GM23248 (cell line): ENCODE measurements at regions not wholly inside any gene's neighbourhood (a gene's known extent, or its start where the extent isn't known, plus 50 kb on each side); places are given as distances from the start of the nearest gene placed in this dataset.

Experiments
- DNase-seq: peaks from one replicate; pipeline ENCODE4 v3.0.0-alpha.2; 2015
- H2AFZ ChIP-seq: fragments of 200-600 bp; sonication (generic); 2 replicates; pipeline ENCODE4 v1.6.1; 2016; ENCODE audit warnings: antibody characterized with exemption
- H3F3A ChIP-seq: fragments of 200-600 bp; sonication (generic); 2 replicates; pipeline ENCODE4 v1.6.1; 2016; ENCODE audit warnings: mild to moderate bottlenecking, antibody characterized with exemption, mixed run types; ENCODE audit not compliant: insufficient read depth
- H3K27ac ChIP-seq: fragments of 200-600 bp; sonication (generic); 2 replicates; pipeline ENCODE4 v1.5.1; 2016; ENCODE audit warnings: mild to moderate bottlenecking
- H3K27me3 ChIP-seq: fragments of 200-600 bp; sonication (generic); replicated peaks from 2 replicates; pipeline ENCODE4 v1.6.1; 2016; ENCODE audit warnings: mild to moderate bottlenecking; ENCODE audit not compliant: insufficient read depth
- H3K36me3 ChIP-seq: fragments of 200-600 bp; sonication (generic); 2 replicates; pipeline ENCODE4 v1.6.1; 2016; ENCODE audit warnings: low read depth, mild to moderate bottlenecking
- H3K4me1 ChIP-seq: fragments of 200-600 bp; sonication (generic); 2 replicates; pipeline ENCODE4 v1.6.1; 2016; ENCODE audit warnings: mild to moderate bottlenecking; ENCODE audit not compliant: insufficient read depth
- H3K4me2 ChIP-seq: fragments of 200-600 bp; sonication (generic); one replicate; pipeline ENCODE4 v1.6.1; 2016; ENCODE audit warnings: mild to moderate bottlenecking; ENCODE audit not compliant: unreplicated experiment
- H3K4me3 ChIP-seq: fragments of 200-600 bp; sonication (generic); 2 replicates; pipeline ENCODE4 v1.5.1; 2016; ENCODE audit warnings: mild to moderate bottlenecking
- H3K79me2 ChIP-seq: fragments of 200-600 bp; sonication (generic); 2 replicates; pipeline ENCODE4 v1.6.1; 2016; ENCODE audit warnings: mild to moderate bottlenecking; ENCODE audit not compliant: insufficient read depth
- H3K9ac ChIP-seq: fragments of 200-600 bp; sonication (generic); 2 replicates; pipeline ENCODE4 v1.6.1; 2016; ENCODE audit warnings: mild to moderate bottlenecking
- H3K9me2 ChIP-seq: fragments of 200-600 bp; sonication (generic); 2 replicates; pipeline ENCODE4 v1.6.1; 2016; ENCODE audit warnings: mixed run types, mild to moderate bottlenecking, moderate library complexity; ENCODE audit not compliant: insufficient read depth
- H3K9me3 ChIP-seq: fragments of 200-600 bp; sonication (generic); one replicate; pipeline ENCODE4 v1.6.1; 2017; ENCODE audit warnings: low read depth
- H4K20me1 ChIP-seq: fragments of 200-600 bp; sonication (generic); 2 replicates; pipeline ENCODE4 v1.6.0; 2016; ENCODE audit not compliant: insufficient read depth
- EZH2 ChIP-seq: fragments of 200-600 bp; sonication (generic); IDR thresholded peaks from 2 replicates; pipeline ENCODE4 v1.6.1; 2018; ENCODE audit warnings: antibody characterized with exemption, mild to moderate bottlenecking; ENCODE audit not compliant: insufficient read depth, poor library complexity, severe bottlenecking
- EZH2phosphoT487 ChIP-seq: fragments of 200-600 bp; sonication (generic); IDR thresholded peaks from 2 replicates; pipeline ENCODE4 v1.6.1; 2018; ENCODE audit warnings: antibody characterized with exemption, moderate library complexity, mild to moderate bottlenecking, low read depth; ENCODE audit not compliant: insufficient read depth
- WGBS, 2 experiments: methylation state at CpG; one replicate each; pipeline ENCODE4 v1.1.6; 2015 to 2017; ENCODE audit warnings: low lambda C conversion rate in 2 of 2, low coverage in 1 of 2; ENCODE audit errors: missing lambda C conversion rate in 2 of 2; 5-methylcytosine and 5-hydroxymethylcytosine counted together
- in situ Hi-C: fragments of 300-500 bp; cut with MboI; formaldehyde crosslinking; loops from 2 replicates; pipeline ENCODE4 v1.15.0; 2020

- in situ Hi-C loops: no loop called here
- peaks cover 20% of the 10 kb centered on the region; the same call in 1 of the 2 replicates for H3K36me3 ChIP-seq
- H3F3A ChIP-seq: no peaks in the 10 kb centered on the region
- no peaks in the 10 kb centered on the region for H3K27me3 ChIP-seq
- H3K9me2 ChIP-seq: no peaks in the 10 kb centered on the region
- H2AFZ ChIP-seq: no peak overlapping the region
- H3K4me3 ChIP-seq: no peak overlapping the region
- H3K4me1 ChIP-seq: no peaks in the 10 kb centered on the region
- 89 to 92% methylated on average over 7 of the region's 7 CpGs for WGBS, 2 experiments
- H3K9me3 ChIP-seq: no peaks in the 10 kb centered on the region
- no peaks in the 10 kb centered on the region for H3K79me2 ChIP-seq
- no peaks in the 10 kb centered on the region for H4K20me1 ChIP-seq
- H3K27ac ChIP-seq: no peak overlapping the region
- no peak for DNase-seq
- no peak overlapping the region for H3K4me2 ChIP-seq
- TF ChIP-seq EZH2phosphoT487: no peak
- no peak for TF ChIP-seq EZH2
- no peak overlapping the region for H3K9ac ChIP-seq
Measured at GRCh38 chr6:25105070-25105925, 169.5 kb upstream of the RIPOR2 start.

DNA sequence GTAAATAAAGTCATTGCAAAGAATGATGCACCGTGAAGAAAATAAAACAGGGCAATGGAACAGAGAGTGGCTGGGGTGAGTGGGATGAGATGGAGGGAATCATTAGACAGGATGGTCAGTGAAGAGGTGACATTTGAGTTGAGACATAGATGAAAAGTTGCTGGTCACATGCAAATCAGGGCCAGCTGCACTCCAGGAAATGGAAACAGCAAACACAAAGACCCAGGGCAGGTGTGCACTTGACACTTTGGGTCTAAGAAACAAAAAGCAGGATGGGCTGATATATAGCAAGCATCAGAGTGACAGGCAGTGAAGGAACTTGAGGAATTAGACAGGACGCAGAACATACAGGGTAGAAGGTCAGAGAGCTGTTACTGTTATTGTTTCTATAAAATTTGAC is 171.5 kb upstream of the RIPOR2 start:
- Histone ChIP-seq H3K79me2 (no peaks in the 10 kb centered on the region), H3F3A (no peaks in the 10 kb centered on the region), H3K36me3 (peaks cover 21% of the 10 kb centered on the region; the same call in 1 of the 2 replicates), H3K9ac (no peak overlapping the region), H3K27ac (no peak overlapping the region), H3K9me3 (no peaks in the 10 kb centered on the region), H3K9me2 (no peaks in the 10 kb centered on the region), H3K4me1 (no peaks in the 10 kb centered on the region), H4K20me1 (no peaks in the 10 kb centered on the region), H3K4me2 (no peak overlapping the region), H2AFZ (no peak overlapping the region), H3K4me3 (no peak overlapping the region), H3K27me3 (no peaks in the 10 kb centered on the region)
- in situ Hi-C loops: no loop called here
- no peak for TF ChIP-seq EZH2
- no peak for TF ChIP-seq EZH2phosphoT487
- WGBS, 2 experiments: 83 to 84% methylated on average over 2 of the region's 2 CpGs
- DNase-seq: no peak

GRCh38 chr6:25111782-25112181 is 167.4 kb upstream of the CARMIL1 start:
- Histone ChIP-seq H3K4me2 (no peak overlapping the region), H3K27me3 (no peaks in the 10 kb centered on the region), H3K9ac (no peak overlapping the region), H3K27ac (no peak overlapping the region), H4K20me1 (no peaks in the 10 kb centered on the region), H2AFZ (no peak overlapping the region), H3K36me3 (peaks cover 30% of the 10 kb centered on the region; the same call in 1 of the 2 replicates), H3F3A (no peaks in the 10 kb centered on the region), H3K4me1 (no peaks in the 10 kb centered on the region), H3K79me2 (no peaks in the 10 kb centered on the region), H3K4me3 (no peak overlapping the region), H3K9me2 (no peaks in the 10 kb centered on the region), H3K9me3 (no peaks in the 10 kb centered on the region)
- in situ Hi-C loops: no loop called here
- DNase-seq: no peak
- 94 to 96% methylated on average over 1 of the region's 1 CpG for WGBS, 2 experiments
- TF ChIP-seq EZH2phosphoT487 (no peak), EZH2 (no peak)

GRCh38 chr6:25112322-25112773 is 166.8 kb upstream of the CARMIL1 start:
- WGBS, 2 experiments: 47 to 55% methylated on average over 4 of the region's 4 CpGs

More at GRCh38 chr6:25112322-25112773, 166.8 kb upstream of the CARMIL1 start:
- no peak overlapping the region for H3K4me2 ChIP-seq
- DNase-seq: no peak
- no peaks in the 10 kb centered on the region for H3K27me3 ChIP-seq
- no peaks in the 10 kb centered on the region for H3K4me1 ChIP-seq
- no peak overlapping the region for H2AFZ ChIP-seq
- TF ChIP-seq EZH2 (no peak), EZH2phosphoT487 (no peak)
- no peaks in the 10 kb centered on the region for H3K9me2 ChIP-seq
- in situ Hi-C loops: no loop called here
- H3K4me3 ChIP-seq: no peak overlapping the region
- no peaks in the 10 kb centered on the region for H3K79me2 ChIP-seq
- no peak overlapping the region for H3K27ac ChIP-seq
- H4K20me1 ChIP-seq: no peaks in the 10 kb centered on the region
- H3F3A ChIP-seq: no peaks in the 10 kb centered on the region
- H3K9me3 ChIP-seq: no peaks in the 10 kb centered on the region
- peaks cover 28% of the 10 kb centered on the region; the same call in 1 of the 2 replicates for H3K36me3 ChIP-seq
- H3K9ac ChIP-seq: no peak overlapping the region
